SH-SY5Y (cell line): ENCODE measurements at regions not wholly inside any gene's neighbourhood (a gene's known extent, or its start where the extent isn't known, plus 50 kb on each side); places are given as distances from the start of the nearest gene placed in this dataset.

ENCODE experiments used
- GATA2 ChIP-seq: IDR thresholded peaks from 2 replicates; pipeline ENCODE4 v1.6.1; 2011; ENCODE audit warnings: mild to moderate bottlenecking, low read depth, low read length
- GATA3 ChIP-seq: IDR thresholded peaks from 2 replicates; pipeline ENCODE4 v1.6.1; 2011; ENCODE audit warnings: low read depth, mild to moderate bottlenecking, low read length, moderate library complexity

DNA sequence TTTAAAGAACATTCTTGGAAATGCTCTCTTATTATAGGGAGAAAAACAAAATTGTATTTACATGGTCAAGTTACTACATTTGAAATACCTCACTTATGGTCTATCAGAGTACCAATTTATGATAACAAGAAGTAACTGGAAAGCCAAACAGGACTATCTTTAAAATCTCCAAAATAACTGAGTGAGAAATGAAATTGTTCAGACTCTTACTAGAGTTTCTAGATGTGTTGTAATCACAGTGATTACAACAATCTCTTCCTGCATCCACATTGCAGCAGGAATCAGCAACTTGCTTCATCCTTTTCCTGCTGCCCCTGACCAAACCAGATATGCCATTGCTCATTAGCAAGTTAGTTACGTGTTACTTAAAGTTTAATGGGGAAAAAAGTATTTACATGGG lies 245.2 kb upstream of the SMIM31 start:
- TF ChIP-seq GATA2 = no peak
- no peak for TF ChIP-seq GATA3
